ENCODE measurements at regions not wholly inside any gene's neighbourhood (a gene's known extent, or its start where the extent isn't known, plus 50 kb on each side); places are given as distances from the start of the nearest gene placed in this dataset.

GRCh38 chrX:139141370-139141769, 389.2 kb upstream of the F9 start:
- H2AFZ ChIP-seq: no peak overlapping the region
- in situ Hi-C loops (cut with MboI): no loop called here
- H3K9me3 ChIP-seq (ENCODE audit: low read depth): no peaks in the 10 kb centered on the region

GRCh38 chrX:139134316-139134715, 396.2 kb upstream of the F9 start:
- H3K4me3 ChIP-seq: no peak overlapping the region
- H3K9me2 ChIP-seq (ENCODE audit: insufficient read depth): no peaks in the 10 kb centered on the region
- no peaks in the 10 kb centered on the region for H3K27me3 ChIP-seq (replicated peaks; ENCODE audit: insufficient read depth)
- no peak overlapping the region for H2AFZ ChIP-seq
- H3K9ac ChIP-seq: no peak overlapping the region
- H3K79me2 ChIP-seq (ENCODE audit: insufficient read depth): no peaks in the 10 kb centered on the region
- H3K27ac ChIP-seq: no peak overlapping the region
- no peaks in the 10 kb centered on the region for H3K36me3 ChIP-seq (ENCODE audit: low read depth)
- no peak for DNase-seq
- no peaks in the 10 kb centered on the region for H3F3A ChIP-seq (ENCODE audit: insufficient read depth)
- H3K4me2 ChIP-seq (ENCODE audit: unreplicated experiment): no peak overlapping the region
- WGBS, 2 experiments (ENCODE audit: low coverage in 1 of 2, low lambda C conversion rate in 2 of 2, missing lambda C conversion rate in 2 of 2): 82 to 84% methylated on average over 5 of the region's 5 CpGs
- TF ChIP-seq EZH2phosphoT487 (IDR thresholded peaks at IDR 0.05; ENCODE audit: insufficient read depth, low read depth) (no peak), EZH2 (IDR thresholded peaks at IDR 0.05; ENCODE audit: insufficient read depth, poor library complexity, severe bottlenecking) (no peak)
- no peaks in the 10 kb centered on the region for H4K20me1 ChIP-seq (ENCODE audit: insufficient read depth)
- in situ Hi-C loops (cut with MboI): no loop called here
- no peaks in the 10 kb centered on the region for H3K9me3 ChIP-seq (ENCODE audit: low read depth)
- no peaks in the 10 kb centered on the region for H3K4me1 ChIP-seq (ENCODE audit: insufficient read depth)

More at GRCh38 chrX:139141370-139141769, 389.2 kb upstream of the F9 start:
- H3K4me2 ChIP-seq (ENCODE audit: unreplicated experiment): no peak overlapping the region
- no peaks in the 10 kb centered on the region for H3K36me3 ChIP-seq (ENCODE audit: low read depth)
- TF ChIP-seq EZH2 (IDR thresholded peaks at IDR 0.05; ENCODE audit: insufficient read depth, poor library complexity, severe bottlenecking) (no peak), EZH2phosphoT487 (IDR thresholded peaks at IDR 0.05; ENCODE audit: insufficient read depth, low read depth) (no peak)
- H3K4me3 ChIP-seq: no peak overlapping the region
- H3K4me1 ChIP-seq (ENCODE audit: insufficient read depth): no peaks in the 10 kb centered on the region
- no peak overlapping the region for H3K9ac ChIP-seq
- 96 to 97% methylated on average over 3 of the region's 3 CpGs for WGBS, 2 experiments (ENCODE audit: low coverage in 1 of 2, low lambda C conversion rate in 2 of 2, missing lambda C conversion rate in 2 of 2)
- no peak for DNase-seq
- H3F3A ChIP-seq (ENCODE audit: insufficient read depth): no peaks in the 10 kb centered on the region
- no peak overlapping the region for H3K27ac ChIP-seq
- no peaks in the 10 kb centered on the region for H4K20me1 ChIP-seq (ENCODE audit: insufficient read depth)
- H3K27me3 ChIP-seq (replicated peaks; ENCODE audit: insufficient read depth): no peaks in the 10 kb centered on the region
- H3K79me2 ChIP-seq (ENCODE audit: insufficient read depth): no peaks in the 10 kb centered on the region
- H3K9me2 ChIP-seq (ENCODE audit: insufficient read depth): no peaks in the 10 kb centered on the region

- no peaks in the 10 kb centered on the region for H3K4me1 ChIP-seq (ENCODE audit: insufficient read depth)
- 22 to 36% methylated on average over 2 of the region's 2 CpGs for WGBS, 2 experiments (ENCODE audit: low coverage in 1 of 2, low lambda C conversion rate in 2 of 2, missing lambda C conversion rate in 2 of 2)
- in situ Hi-C loops (cut with MboI): no loop called here
Observed at GRCh38 chrX:139126493-139126892, 404.0 kb upstream of the F9 start.

GRCh38 chrX:139125916-139126315, 404.6 kb upstream of the F9 start:
- Histone ChIP-seq H3F3A (ENCODE audit: insufficient read depth) (no peaks in the 10 kb centered on the region), H3K79me2 (ENCODE audit: insufficient read depth) (no peaks in the 10 kb centered on the region), H3K4me1 (ENCODE audit: insufficient read depth) (peaks cover 3% of the 10 kb centered on the region), H3K4me3 (no peak overlapping the region), H2AFZ (no peak overlapping the region), H3K36me3 (ENCODE audit: low read depth) (no peaks in the 10 kb centered on the region), H3K27ac (no peak overlapping the region), H3K9me3 (ENCODE audit: low read depth) (no peaks in the 10 kb centered on the region), H3K9ac (no peak overlapping the region), H4K20me1 (ENCODE audit: insufficient read depth) (no peaks in the 10 kb centered on the region), H3K9me2 (ENCODE audit: insufficient read depth) (no peaks in the 10 kb centered on the region), H3K4me2 (ENCODE audit: unreplicated experiment) (no peak overlapping the region), H3K27me3 (replicated peaks; ENCODE audit: insufficient read depth) (no peaks in the 10 kb centered on the region)
- DNase-seq: no peak
- WGBS, 2 experiments (ENCODE audit: low coverage in 1 of 2, low lambda C conversion rate in 2 of 2, missing lambda C conversion rate in 2 of 2): 68 to 72% methylated on average over 3 of the region's 3 CpGs
- in situ Hi-C loops (cut with MboI): no loop called here
- TF ChIP-seq EZH2phosphoT487 (IDR thresholded peaks at IDR 0.05; ENCODE audit: insufficient read depth, low read depth): no peak
- no peak for TF ChIP-seq EZH2 (IDR thresholded peaks at IDR 0.05; ENCODE audit: insufficient read depth, poor library complexity, severe bottlenecking)

More at GRCh38 chrX:139126493-139126892, 404.0 kb upstream of the F9 start:
- no peak overlapping the region for H2AFZ ChIP-seq
- H3K9me2 ChIP-seq (ENCODE audit: insufficient read depth): no peaks in the 10 kb centered on the region
- no peaks in the 10 kb centered on the region for H3K9me3 ChIP-seq (ENCODE audit: low read depth)
- H3K9ac ChIP-seq: no peak overlapping the region
- no peaks in the 10 kb centered on the region for H3K36me3 ChIP-seq (ENCODE audit: low read depth)
- no peaks in the 10 kb centered on the region for H3F3A ChIP-seq (ENCODE audit: insufficient read depth)
- H3K4me2 ChIP-seq (ENCODE audit: unreplicated experiment): no peak overlapping the region
- TF ChIP-seq EZH2phosphoT487 (IDR thresholded peaks at IDR 0.05; ENCODE audit: insufficient read depth, low read depth) (no peak), EZH2 (IDR thresholded peaks at IDR 0.05; ENCODE audit: insufficient read depth, poor library complexity, severe bottlenecking) (no peak)
- peak; percentile 37 for DNase-seq
- no peaks in the 10 kb centered on the region for H4K20me1 ChIP-seq (ENCODE audit: insufficient read depth)
- no peak overlapping the region for H3K4me3 ChIP-seq
- H3K27me3 ChIP-seq (replicated peaks; ENCODE audit: insufficient read depth): no peaks in the 10 kb centered on the region
- H3K79me2 ChIP-seq (ENCODE audit: insufficient read depth): no peaks in the 10 kb centered on the region
- no peak overlapping the region for H3K27ac ChIP-seq
